Endothelial cell of umbilical vein (primary cell): ENCODE measurements at regions not wholly inside any gene's neighbourhood (a gene's known extent, or its start where the extent isn't known, plus 50 kb on each side); places are given as distances from the start of the nearest gene placed in this dataset.

ENCODE experiments used
- EZH2 ChIP-seq: IDR thresholded peaks from 2 replicates; pipeline ENCODE4 v1.6.1; 2012; ENCODE audit warnings: borderline replicate concordance, low read depth, mild to moderate bottlenecking, moderate library complexity, low read length, inconsistent platforms; ENCODE audit not compliant: severe bottlenecking
- GATA2 ChIP-seq: IDR thresholded peaks from 2 replicates; pipeline ENCODE4 v1.7.0; 2011; ENCODE audit warnings: low read depth, mild to moderate bottlenecking, moderate library complexity, mixed read lengths, low read length; ENCODE audit not compliant: insufficient read length, insufficient read depth
- JUN ChIP-seq: IDR thresholded peaks from 2 replicates; pipeline ENCODE4 v1.6.1; 2011; ENCODE audit warnings: borderline replicate concordance, low read depth; ENCODE audit not compliant: insufficient read length, insufficient read depth
- MYC ChIP-seq: IDR thresholded peaks from one replicate; pipeline ENCODE4 v1.6.1; 2011; ENCODE audit warnings: mild to moderate bottlenecking, low read depth, low read length
- POLR2A ChIP-seq: IDR thresholded peaks from 2 replicates; pipeline ENCODE4 v1.6.1; 2012; ENCODE audit warnings: low read depth, mild to moderate bottlenecking, control low read depth, low read length
- POLR2AphosphoS5 ChIP-seq: IDR thresholded peaks from 2 replicates; pipeline ENCODE4 v1.6.1; 2012; ENCODE audit warnings: low read depth, mild to moderate bottlenecking, control low read depth, low read length, moderate library complexity; ENCODE audit not compliant: insufficient read depth
- TF ChIP-seq, protein P1 (sequence below), 2 donors: IDR thresholded peaks; 1 replicate in 1 of 2; 2 replicates in 1 of 2; pipeline ENCODE4 v1.5.1; 2011; ENCODE audit warnings: low read length in 2 of 2, mild to moderate bottlenecking in 2 of 2, moderate library complexity in 2 of 2, control low read depth in 1 of 2, inconsistent platforms in 1 of 2, low read depth in 1 of 2; ENCODE audit not compliant: insufficient read depth in 1 of 2; ENCODE audit errors: extremely low read depth in 1 of 2
- TF ChIP-seq, protein P2 (sequence below): IDR thresholded peaks from 2 replicates; pipeline ENCODE4 v1.6.1; 2011; ENCODE audit not compliant: insufficient read depth, insufficient read length

DNA sequence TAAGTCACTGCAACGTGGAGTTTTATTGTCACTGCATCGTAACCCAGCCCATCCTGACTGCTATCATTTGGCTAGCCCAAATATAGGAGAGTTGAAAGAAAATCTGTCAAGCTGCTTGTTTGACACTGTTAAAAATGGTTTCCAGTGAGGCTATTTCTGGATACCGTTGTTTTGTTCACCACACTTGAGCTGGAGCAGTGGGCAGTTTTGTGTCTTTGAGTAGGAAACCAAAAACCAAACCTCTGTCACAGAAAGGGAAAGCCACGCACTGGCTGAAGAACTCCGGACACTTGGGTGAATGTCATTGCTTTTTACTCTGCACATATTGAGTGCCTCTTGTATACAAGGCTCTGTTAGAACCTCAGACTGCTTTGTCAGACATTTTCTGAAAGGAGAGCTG lies 446.4 kb upstream of the CFAP20DC start:
- TF ChIP-seq POLR2A (no peak), EZH2 (no peak), MYC (no peak), POLR2AphosphoS5 (no peak), JUN (no peak), GATA2 (no peak)
- TF ChIP-seq, protein P1, sequence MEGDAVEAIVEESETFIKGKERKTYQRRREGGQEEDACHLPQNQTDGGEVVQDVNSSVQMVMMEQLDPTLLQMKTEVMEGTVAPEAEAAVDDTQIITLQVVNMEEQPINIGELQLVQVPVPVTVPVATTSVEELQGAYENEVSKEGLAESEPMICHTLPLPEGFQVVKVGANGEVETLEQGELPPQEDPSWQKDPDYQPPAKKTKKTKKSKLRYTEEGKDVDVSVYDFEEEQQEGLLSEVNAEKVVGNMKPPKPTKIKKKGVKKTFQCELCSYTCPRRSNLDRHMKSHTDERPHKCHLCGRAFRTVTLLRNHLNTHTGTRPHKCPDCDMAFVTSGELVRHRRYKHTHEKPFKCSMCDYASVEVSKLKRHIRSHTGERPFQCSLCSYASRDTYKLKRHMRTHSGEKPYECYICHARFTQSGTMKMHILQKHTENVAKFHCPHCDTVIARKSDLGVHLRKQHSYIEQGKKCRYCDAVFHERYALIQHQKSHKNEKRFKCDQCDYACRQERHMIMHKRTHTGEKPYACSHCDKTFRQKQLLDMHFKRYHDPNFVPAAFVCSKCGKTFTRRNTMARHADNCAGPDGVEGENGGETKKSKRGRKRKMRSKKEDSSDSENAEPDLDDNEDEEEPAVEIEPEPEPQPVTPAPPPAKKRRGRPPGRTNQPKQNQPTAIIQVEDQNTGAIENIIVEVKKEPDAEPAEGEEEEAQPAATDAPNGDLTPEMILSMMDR (IDR thresholded peaks at IDR 0.05; ENCODE audit: extremely low read depth in 1 of 2, insufficient read depth in 1 of 2, low read depth in 1 of 2, low read length in 2 of 2), result no peak
- TF ChIP-seq, protein P2, sequence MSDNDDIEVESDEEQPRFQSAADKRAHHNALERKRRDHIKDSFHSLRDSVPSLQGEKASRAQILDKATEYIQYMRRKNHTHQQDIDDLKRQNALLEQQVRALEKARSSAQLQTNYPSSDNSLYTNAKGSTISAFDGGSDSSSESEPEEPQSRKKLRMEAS, result no peak
